GM23338 (cell line): ENCODE measurements at regions not wholly inside any gene's neighbourhood (a gene's known extent, or its start where the extent isn't known, plus 50 kb on each side); places are given as distances from the start of the nearest gene placed in this dataset.

Experiments used
- ATAC-seq: fragments of 200-7000 bp; cut with Tn5 transposase; 3 replicates; pipeline ENCODE4 v1.9.1; 2020
- DNase-seq: peaks from one replicate; pipeline ENCODE4 v3.0.0-alpha.2; 2015; ENCODE audit warnings: low spot score
- H2AFZ ChIP-seq: fragments of 200-600 bp; sonication (generic); 2 replicates; pipeline ENCODE4 v1.8.0; 2016; ENCODE audit warnings: antibody characterized with exemption, mild to moderate bottlenecking, moderate library complexity
- H3F3A ChIP-seq: fragments of 200-600 bp; sonication (generic); replicated peaks from 2 replicates; pipeline ENCODE4 v1.8.0; 2017; ENCODE audit warnings: antibody characterized with exemption, mixed run types, low read depth
- H3K27ac ChIP-seq: fragments of 200-600 bp; sonication (generic); 2 replicates; pipeline ENCODE4 v1.6.1; 2016; ENCODE audit warnings: low read depth
- H3K27me3 ChIP-seq: fragments of 200-600 bp; sonication (generic); 2 replicates; pipeline ENCODE4 v1.8.0; 2016; ENCODE audit warnings: mild to moderate bottlenecking, mixed run types, moderate library complexity; ENCODE audit not compliant: insufficient read depth
- H3K36me3 ChIP-seq: fragments of 200-600 bp; sonication (generic); 2 replicates; pipeline ENCODE4 v1.8.0; 2016; ENCODE audit warnings: mild to moderate bottlenecking; ENCODE audit not compliant: insufficient read depth
- H3K4me1 ChIP-seq: fragments of 200-600 bp; sonication (generic); 2 replicates; pipeline ENCODE4 v1.8.0; 2016; ENCODE audit warnings: mild to moderate bottlenecking, moderate library complexity; ENCODE audit not compliant: insufficient read depth
- H3K4me2 ChIP-seq: fragments of 200-600 bp; sonication (generic); 2 replicates; pipeline ENCODE4 v1.7.1; 2017; ENCODE audit warnings: mixed run types
- H3K4me3 ChIP-seq: fragments of 200-600 bp; sonication (generic); 2 replicates; pipeline ENCODE4 v1.6.1; 2016; ENCODE audit warnings: mixed run types
- H3K79me2 ChIP-seq: fragments of 200-600 bp; sonication (generic); replicated peaks from 2 replicates; pipeline ENCODE4 v1.8.0; 2017; ENCODE audit warnings: mild to moderate bottlenecking; ENCODE audit not compliant: insufficient read depth
- H3K9me2 ChIP-seq: fragments of 200-600 bp; sonication (generic); 2 replicates; pipeline ENCODE4 v1.8.0; 2017; ENCODE audit not compliant: insufficient read depth
- H4K20me1 ChIP-seq: fragments of 200-600 bp; sonication (generic); replicated peaks from 2 replicates; pipeline ENCODE4 v1.8.0; 2017; ENCODE audit warnings: mild to moderate bottlenecking; ENCODE audit not compliant: insufficient read depth
- H3K27ac Mint-ChIP-seq: 2 replicates; pipeline ENCODE4 v1.8.0; 2020; ENCODE audit warnings: inconsistent platforms, mild to moderate bottlenecking, moderate library complexity, mixed read lengths
- H3K27me3 Mint-ChIP-seq: 3 replicates; pipeline ENCODE4 v1.8.0; 2022; ENCODE audit warnings: low read depth, mild to moderate bottlenecking, moderate library complexity, mixed read lengths, inconsistent platforms; ENCODE audit not compliant: insufficient read depth, poor library complexity
- H3K36me3 Mint-ChIP-seq: 3 replicates; pipeline ENCODE4 v1.8.0; 2021; ENCODE audit warnings: low read depth, mild to moderate bottlenecking, inconsistent platforms, moderate library complexity, mixed read lengths
- H3K4me1 Mint-ChIP-seq: 3 replicates; pipeline ENCODE4 v1.8.0; 2020; ENCODE audit warnings: mild to moderate bottlenecking, inconsistent platforms, mixed read lengths
- H3K4me3 Mint-ChIP-seq: 3 replicates; pipeline ENCODE4 v1.8.0; 2021; ENCODE audit warnings: moderate library complexity, mild to moderate bottlenecking, inconsistent platforms, mixed read lengths
- H3K9me3 Mint-ChIP-seq: 3 replicates; pipeline ENCODE4 v1.8.0; 2020; ENCODE audit warnings: moderate library complexity, mild to moderate bottlenecking, inconsistent platforms, mixed read lengths
- CREB1 ChIP-seq: fragments of 250-450 bp; sonication (Bioruptor Pico); IDR thresholded peaks from 2 replicates; pipeline ENCODE4 v1.5.0; 2020; ENCODE audit warnings: low read depth, mild to moderate bottlenecking, moderate library complexity
- EZH2 ChIP-seq: fragments of 200-600 bp; sonication (generic); IDR thresholded peaks from one replicate; pipeline ENCODE4 v1.8.0; 2017; ENCODE audit warnings: antibody characterized with exemption, mild to moderate bottlenecking, low read depth; ENCODE audit not compliant: unreplicated experiment
- EZH2phosphoT487 ChIP-seq: fragments of 200-600 bp; sonication (generic); IDR thresholded peaks from one replicate; pipeline ENCODE4 v1.8.1; 2018; ENCODE audit warnings: antibody characterized with exemption; ENCODE audit not compliant: unreplicated experiment
- JUNB ChIP-seq: IDR thresholded peaks from one replicate; pipeline ENCODE4 v1.6.1; 2016; ENCODE audit warnings: antibody characterized with exemption; ENCODE audit not compliant: unreplicated experiment
- POLR2AphosphoS5 ChIP-seq: IDR thresholded peaks from 2 replicates; pipeline ENCODE4 v1.6.1; 2016; ENCODE audit warnings: antibody characterized with exemption, low read depth
- ZNF114 ChIP-seq: fragments of 250-450 bp; sonication (Bioruptor Pico); IDR thresholded peaks from 2 replicates; pipeline ENCODE4 v1.5.0; 2020; ENCODE audit warnings: mild to moderate bottlenecking, moderate library complexity
- TF ChIP-seq, protein P1 (sequence below): fragments of 250-450 bp; sonication (Bioruptor Pico); IDR thresholded peaks from 2 replicates; pipeline ENCODE4 v1.5.0; 2020; ENCODE audit warnings: mild to moderate bottlenecking, moderate library complexity
- TF ChIP-seq, protein P2 (sequence below), 2 experiments: fragments of 200-600 bp in 1 of 2; sonication (generic) in 1 of 2; conservative IDR thresholded peaks; 2 replicates each; pipeline versions ENCODE4 v1.5.1 to v1.6.1; 2016 to 2017; ENCODE audit warnings: antibody characterized with exemption in 2 of 2, low read depth in 2 of 2, mild to moderate bottlenecking in 2 of 2, moderate library complexity in 1 of 2
- TF ChIP-seq, protein P3 (sequence below): IDR thresholded peaks from one replicate; pipeline ENCODE4 v1.6.1; 2018; ENCODE audit warnings: antibody characterized with exemption; ENCODE audit not compliant: unreplicated experiment

DNA sequence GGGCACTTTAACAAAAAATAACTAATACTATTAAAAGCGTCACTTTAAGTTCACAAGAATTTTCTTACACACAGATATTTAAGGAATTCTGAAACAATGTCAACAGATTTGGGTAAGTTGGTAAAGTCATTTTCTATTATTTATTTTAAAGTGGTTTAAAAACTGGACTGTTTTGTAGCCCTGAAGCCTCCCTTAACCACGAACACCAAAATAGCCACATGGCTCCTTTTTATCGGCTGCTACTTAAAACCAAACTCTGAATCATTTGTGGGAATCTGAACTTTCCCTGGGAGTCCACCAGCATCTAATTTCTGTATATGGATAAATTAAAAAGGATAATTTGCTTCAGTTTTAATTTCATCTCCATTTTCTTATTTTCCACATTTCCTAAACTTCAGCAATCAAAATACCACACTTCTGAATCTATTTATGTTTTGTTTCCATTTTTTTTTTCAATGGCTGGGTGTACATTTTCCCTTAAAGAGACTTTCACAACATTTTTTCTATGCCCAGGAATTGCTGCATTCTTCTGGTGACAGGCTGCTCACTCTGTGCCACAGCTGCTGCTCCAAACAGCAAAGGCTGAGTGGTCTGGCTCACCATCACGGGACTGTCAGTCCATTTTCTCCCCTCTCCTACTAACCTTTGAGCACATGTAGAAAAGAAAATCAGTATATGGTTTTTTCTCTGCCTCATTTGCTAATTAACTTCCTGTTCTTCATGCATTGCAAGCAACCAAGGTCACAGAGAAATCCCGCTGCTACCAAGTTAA is 255.5 kb upstream of the KCNJ16 start (continued):
- TF ChIP-seq, protein P1, sequence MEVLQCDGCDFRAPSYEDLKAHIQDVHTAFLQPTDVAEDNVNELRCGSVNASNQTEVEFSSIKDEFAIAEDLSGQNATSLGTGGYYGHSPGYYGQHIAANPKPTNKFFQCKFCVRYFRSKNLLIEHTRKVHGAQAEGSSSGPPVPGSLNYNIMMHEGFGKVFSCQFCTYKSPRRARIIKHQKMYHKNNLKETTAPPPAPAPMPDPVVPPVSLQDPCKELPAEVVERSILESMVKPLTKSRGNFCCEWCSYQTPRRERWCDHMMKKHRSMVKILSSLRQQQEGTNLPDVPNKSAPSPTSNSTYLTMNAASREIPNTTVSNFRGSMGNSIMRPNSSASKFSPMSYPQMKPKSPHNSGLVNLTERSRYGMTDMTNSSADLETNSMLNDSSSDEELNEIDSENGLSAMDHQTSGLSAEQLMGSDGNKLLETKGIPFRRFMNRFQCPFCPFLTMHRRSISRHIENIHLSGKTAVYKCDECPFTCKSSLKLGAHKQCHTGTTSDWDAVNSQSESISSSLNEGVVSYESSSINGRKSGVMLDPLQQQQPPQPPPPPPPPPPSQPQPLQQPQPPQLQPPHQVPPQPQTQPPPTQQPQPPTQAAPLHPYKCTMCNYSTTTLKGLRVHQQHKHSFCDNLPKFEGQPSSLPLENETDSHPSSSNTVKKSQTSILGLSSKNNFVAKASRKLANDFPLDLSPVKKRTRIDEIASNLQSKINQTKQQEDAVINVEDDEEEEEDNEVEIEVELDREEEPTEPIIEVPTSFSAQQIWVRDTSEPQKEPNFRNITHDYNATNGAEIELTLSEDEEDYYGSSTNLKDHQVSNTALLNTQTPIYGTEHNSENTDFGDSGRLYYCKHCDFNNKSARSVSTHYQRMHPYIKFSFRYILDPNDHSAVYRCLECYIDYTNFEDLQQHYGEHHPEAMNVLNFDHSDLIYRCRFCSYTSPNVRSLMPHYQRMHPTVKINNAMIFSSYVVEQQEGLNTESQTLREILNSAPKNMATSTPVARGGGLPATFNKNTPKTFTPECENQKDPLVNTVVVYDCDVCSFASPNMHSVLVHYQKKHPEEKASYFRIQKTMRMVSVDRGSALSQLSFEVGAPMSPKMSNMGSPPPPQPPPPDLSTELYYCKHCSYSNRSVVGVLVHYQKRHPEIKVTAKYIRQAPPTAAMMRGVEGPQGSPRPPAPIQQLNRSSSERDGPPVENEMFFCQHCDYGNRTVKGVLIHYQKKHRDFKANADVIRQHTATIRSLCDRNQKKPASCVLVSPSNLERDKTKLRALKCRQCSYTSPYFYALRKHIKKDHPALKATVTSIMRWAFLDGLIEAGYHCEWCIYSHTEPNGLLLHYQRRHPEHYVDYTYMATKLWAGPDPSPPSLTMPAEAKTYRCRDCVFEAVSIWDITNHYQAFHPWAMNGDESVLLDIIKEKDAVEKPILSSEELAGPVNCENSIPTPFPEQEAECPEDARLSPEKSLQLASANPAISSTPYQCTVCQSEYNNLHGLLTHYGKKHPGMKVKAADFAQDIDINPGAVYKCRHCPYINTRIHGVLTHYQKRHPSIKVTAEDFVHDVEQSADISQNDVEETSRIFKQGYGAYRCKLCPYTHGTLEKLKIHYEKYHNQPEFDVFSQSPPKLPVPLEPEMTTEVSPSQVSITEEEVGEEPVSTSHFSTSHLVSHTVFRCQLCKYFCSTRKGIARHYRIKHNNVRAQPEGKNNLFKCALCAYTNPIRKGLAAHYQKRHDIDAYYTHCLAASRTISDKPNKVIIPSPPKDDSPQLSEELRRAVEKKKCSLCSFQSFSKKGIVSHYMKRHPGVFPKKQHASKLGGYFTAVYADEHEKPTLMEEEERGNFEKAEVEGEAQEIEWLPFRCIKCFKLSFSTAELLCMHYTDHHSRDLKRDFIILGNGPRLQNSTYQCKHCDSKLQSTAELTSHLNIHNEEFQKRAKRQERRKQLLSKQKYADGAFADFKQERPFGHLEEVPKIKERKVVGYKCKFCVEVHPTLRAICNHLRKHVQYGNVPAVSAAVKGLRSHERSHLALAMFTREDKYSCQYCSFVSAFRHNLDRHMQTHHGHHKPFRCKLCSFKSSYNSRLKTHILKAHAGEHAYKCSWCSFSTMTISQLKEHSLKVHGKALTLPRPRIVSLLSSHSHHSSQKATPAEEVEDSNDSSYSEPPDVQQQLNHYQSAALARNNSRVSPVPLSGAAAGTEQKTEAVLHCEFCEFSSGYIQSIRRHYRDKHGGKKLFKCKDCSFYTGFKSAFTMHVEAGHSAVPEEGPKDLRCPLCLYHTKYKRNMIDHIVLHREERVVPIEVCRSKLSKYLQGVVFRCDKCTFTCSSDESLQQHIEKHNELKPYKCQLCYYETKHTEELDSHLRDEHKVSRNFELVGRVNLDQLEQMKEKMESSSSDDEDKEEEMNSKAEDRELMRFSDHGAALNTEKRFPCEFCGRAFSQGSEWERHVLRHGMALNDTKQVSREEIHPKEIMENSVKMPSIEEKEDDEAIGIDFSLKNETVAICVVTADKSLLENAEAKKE (CRISPR knock-in tag), result no peak
- TF ChIP-seq EZH2, result no peak
- TF ChIP-seq POLR2AphosphoS5, result no peak
- TF ChIP-seq, protein P2, sequence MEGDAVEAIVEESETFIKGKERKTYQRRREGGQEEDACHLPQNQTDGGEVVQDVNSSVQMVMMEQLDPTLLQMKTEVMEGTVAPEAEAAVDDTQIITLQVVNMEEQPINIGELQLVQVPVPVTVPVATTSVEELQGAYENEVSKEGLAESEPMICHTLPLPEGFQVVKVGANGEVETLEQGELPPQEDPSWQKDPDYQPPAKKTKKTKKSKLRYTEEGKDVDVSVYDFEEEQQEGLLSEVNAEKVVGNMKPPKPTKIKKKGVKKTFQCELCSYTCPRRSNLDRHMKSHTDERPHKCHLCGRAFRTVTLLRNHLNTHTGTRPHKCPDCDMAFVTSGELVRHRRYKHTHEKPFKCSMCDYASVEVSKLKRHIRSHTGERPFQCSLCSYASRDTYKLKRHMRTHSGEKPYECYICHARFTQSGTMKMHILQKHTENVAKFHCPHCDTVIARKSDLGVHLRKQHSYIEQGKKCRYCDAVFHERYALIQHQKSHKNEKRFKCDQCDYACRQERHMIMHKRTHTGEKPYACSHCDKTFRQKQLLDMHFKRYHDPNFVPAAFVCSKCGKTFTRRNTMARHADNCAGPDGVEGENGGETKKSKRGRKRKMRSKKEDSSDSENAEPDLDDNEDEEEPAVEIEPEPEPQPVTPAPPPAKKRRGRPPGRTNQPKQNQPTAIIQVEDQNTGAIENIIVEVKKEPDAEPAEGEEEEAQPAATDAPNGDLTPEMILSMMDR (conservative IDR thresholded peaks at IDR 0.05; ENCODE audit: low read depth in 2 of 2), result no peak

DNA sequence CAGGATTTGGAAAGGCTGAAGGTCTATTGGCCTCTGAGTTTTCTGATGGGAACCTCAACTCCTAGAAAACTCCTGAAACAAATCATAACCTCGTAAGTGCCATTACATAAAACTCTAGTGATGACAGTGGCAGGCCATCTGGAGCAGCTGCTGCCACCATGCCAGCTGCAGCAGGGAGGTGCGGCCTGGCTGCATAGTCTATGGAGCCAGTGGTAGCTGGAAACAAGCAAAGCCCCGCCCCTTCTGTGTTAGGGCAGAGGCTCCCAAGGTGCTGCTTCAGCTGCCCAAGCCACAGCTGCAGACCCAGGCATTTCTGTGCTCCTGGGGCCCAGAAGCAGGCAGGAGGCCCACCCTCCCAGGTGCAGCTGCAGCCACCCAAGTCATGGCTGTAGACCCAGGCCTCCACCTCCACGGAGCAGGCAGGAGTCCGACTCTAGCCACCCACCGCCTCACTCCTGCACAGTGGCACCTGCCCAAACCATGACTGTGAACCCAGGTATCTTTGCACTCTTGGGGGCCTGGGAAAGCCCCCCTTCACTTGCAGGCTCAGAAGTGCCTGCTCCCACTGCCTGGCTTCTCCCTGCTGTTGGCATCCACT is 254.1 kb upstream of the KCNJ16 start:
- Histone ChIP-seq H3K79me2 (no peaks in the 10 kb centered on the region), H3K9me2 (no peaks in the 10 kb centered on the region), H3K4me2 (no peak overlapping the region), H3K4me3 (no peak overlapping the region), H3K36me3 (no peaks in the 10 kb centered on the region), H3K27me3 (no peaks in the 10 kb centered on the region), H3K27ac (no peak overlapping the region), H3F3A (no peaks in the 10 kb centered on the region), H4K20me1 (no peaks in the 10 kb centered on the region), H3K4me1 (no peaks in the 10 kb centered on the region), H2AFZ (no peak overlapping the region)
- no peaks in the 10 kb centered on the region; the same call in 2 of the 3 replicates for H3K36me3 Mint-ChIP-seq
- ATAC-seq, result no peak
- H3K27ac Mint-ChIP-seq, result no peak overlapping the region
- peaks cover 1% of the 10 kb centered on the region for H3K27me3 Mint-ChIP-seq
- peaks cover 18% of the 10 kb centered on the region for H3K9me3 Mint-ChIP-seq
- H3K4me3 Mint-ChIP-seq, result no peak overlapping the region
- DNase-seq, result no peak
- no peaks in the 10 kb centered on the region for H3K4me1 Mint-ChIP-seq
- TF ChIP-seq, protein P3, sequence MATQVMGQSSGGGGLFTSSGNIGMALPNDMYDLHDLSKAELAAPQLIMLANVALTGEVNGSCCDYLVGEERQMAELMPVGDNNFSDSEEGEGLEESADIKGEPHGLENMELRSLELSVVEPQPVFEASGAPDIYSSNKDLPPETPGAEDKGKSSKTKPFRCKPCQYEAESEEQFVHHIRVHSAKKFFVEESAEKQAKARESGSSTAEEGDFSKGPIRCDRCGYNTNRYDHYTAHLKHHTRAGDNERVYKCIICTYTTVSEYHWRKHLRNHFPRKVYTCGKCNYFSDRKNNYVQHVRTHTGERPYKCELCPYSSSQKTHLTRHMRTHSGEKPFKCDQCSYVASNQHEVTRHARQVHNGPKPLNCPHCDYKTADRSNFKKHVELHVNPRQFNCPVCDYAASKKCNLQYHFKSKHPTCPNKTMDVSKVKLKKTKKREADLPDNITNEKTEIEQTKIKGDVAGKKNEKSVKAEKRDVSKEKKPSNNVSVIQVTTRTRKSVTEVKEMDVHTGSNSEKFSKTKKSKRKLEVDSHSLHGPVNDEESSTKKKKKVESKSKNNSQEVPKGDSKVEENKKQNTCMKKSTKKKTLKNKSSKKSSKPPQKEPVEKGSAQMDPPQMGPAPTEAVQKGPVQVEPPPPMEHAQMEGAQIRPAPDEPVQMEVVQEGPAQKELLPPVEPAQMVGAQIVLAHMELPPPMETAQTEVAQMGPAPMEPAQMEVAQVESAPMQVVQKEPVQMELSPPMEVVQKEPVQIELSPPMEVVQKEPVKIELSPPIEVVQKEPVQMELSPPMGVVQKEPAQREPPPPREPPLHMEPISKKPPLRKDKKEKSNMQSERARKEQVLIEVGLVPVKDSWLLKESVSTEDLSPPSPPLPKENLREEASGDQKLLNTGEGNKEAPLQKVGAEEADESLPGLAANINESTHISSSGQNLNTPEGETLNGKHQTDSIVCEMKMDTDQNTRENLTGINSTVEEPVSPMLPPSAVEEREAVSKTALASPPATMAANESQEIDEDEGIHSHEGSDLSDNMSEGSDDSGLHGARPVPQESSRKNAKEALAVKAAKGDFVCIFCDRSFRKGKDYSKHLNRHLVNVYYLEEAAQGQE, result no peak
- no peak for TF ChIP-seq EZH2phosphoT487
- TF ChIP-seq CREB1 (CRISPR knock-in tag), result no peak
- no peak for TF ChIP-seq EZH2
- no peak for TF ChIP-seq POLR2AphosphoS5
- TF ChIP-seq JUNB, result no peak
- TF ChIP-seq, protein P2 (conservative IDR thresholded peaks at IDR 0.05; ENCODE audit: low read depth in 2 of 2), result no peak
- TF ChIP-seq ZNF114 (CRISPR knock-in tag), result no peak
